Right atrium auricular region (tissue), 2 donors: ENCODE measurements at regions not wholly inside any gene's neighbourhood (a gene's known extent, or its start where the extent isn't known, plus 50 kb on each side); places are given as distances from the start of the nearest gene placed in this dataset.

ENCODE experiments used
- DNase-seq: peaks from one replicate; pipeline ENCODE4 v3.0.0-alpha.2; 2019; ENCODE audit warnings: low spot score
- H3K27ac ChIP-seq, 2 donors: fragments of 200-600 bp; sonication (generic); 1 replicate in 1 of 2; 2 replicates in 1 of 2; pipeline ENCODE4 v1.5.1; 2016 to 2019
- H3K27me3 ChIP-seq, 2 donors: fragments of 200-600 bp; sonication (generic); one replicate each; pipeline versions ENCODE4 v1.5.1 to v1.6.0; 2017 to 2019
- H3K36me3 ChIP-seq: fragments of 200-600 bp; sonication (generic); one replicate; pipeline ENCODE4 v1.5.1; 2016
- H3K4me1 ChIP-seq, 2 donors: fragments of 200-600 bp; sonication (generic); one replicate each; pipeline versions ENCODE4 v1.5.1 to v1.6.0; 2017 to 2019
- H3K4me3 ChIP-seq, 2 donors: fragments of 200-600 bp; sonication (generic); 1 replicate in 1 of 2; 2 replicates in 1 of 2; pipeline ENCODE4 v1.5.1; 2017 to 2019; ENCODE audit warnings: mild to moderate bottlenecking in 1 of 2, moderate library complexity in 1 of 2
- H3K9me3 ChIP-seq, 2 donors: fragments of 200-600 bp; sonication (generic); one replicate each; pipeline ENCODE4 v1.5.1; 2019
- CTCF ChIP-seq, 2 donors: fragments of 200-600 bp; sonication (generic); IDR thresholded peaks; one replicate each; pipeline ENCODE4 v1.5.1; 2019; ENCODE audit warnings: antibody characterized with exemption in 2 of 2

GRCh38 chr9:31837211-31837610, 547.2 kb upstream of the ACO1 start:
- no peak overlapping the region for H3K27ac ChIP-seq
- no peak overlapping the region for H3K4me3 ChIP-seq
- no peaks in the 10 kb centered on the region for H3K36me3 ChIP-seq
- H3K9me3 ChIP-seq, result no peaks in the 10 kb centered on the region
- H3K4me1 ChIP-seq, result no peaks in the 10 kb centered on the region
- no peak for DNase-seq
- no peak for TF ChIP-seq CTCF (IDR thresholded peaks at IDR 0.05)
- no peaks in the 10 kb centered on the region for H3K27me3 ChIP-seq

- Histone ChIP-seq H3K4me1 (no peaks in the 10 kb centered on the region), H3K36me3 (no peaks in the 10 kb centered on the region), H3K27ac (no peak overlapping the region), H3K4me3 (no peak overlapping the region), H3K9me3 (no peaks in the 10 kb centered on the region), H3K27me3 (no peaks in the 10 kb centered on the region)
- no peak for DNase-seq
- TF ChIP-seq CTCF (IDR thresholded peaks at IDR 0.05), result no peak
Measured at GRCh38 chr9:31839273-31839672, 545.2 kb upstream of the ACO1 start.

- no peaks in the 10 kb centered on the region for H3K9me3 ChIP-seq
- no peak for TF ChIP-seq CTCF (IDR thresholded peaks at IDR 0.05)
- H3K4me3 ChIP-seq, result no peak overlapping the region
- no peak overlapping the region for H3K27ac ChIP-seq
- H3K36me3 ChIP-seq, result no peaks in the 10 kb centered on the region
- no peaks in the 10 kb centered on the region for H3K27me3 ChIP-seq
- H3K4me1 ChIP-seq, result no peaks in the 10 kb centered on the region
- no peak for DNase-seq
Measured at GRCh38 chr9:31840702-31841101, 543.7 kb upstream of the ACO1 start.

- no peaks in the 10 kb centered on the region for H3K36me3 ChIP-seq
- no peak for TF ChIP-seq CTCF (IDR thresholded peaks at IDR 0.05)
- H3K4me3 ChIP-seq, result no peak overlapping the region
- H3K27me3 ChIP-seq, result no peaks in the 10 kb centered on the region
- H3K9me3 ChIP-seq, result no peaks in the 10 kb centered on the region
- H3K27ac ChIP-seq, result no peak overlapping the region
- no peaks in the 10 kb centered on the region for H3K4me1 ChIP-seq
- no peak for DNase-seq
Measured at GRCh38 chr9:31847963-31848362, 536.5 kb upstream of the ACO1 start.

- Histone ChIP-seq H3K36me3 (no peaks in the 10 kb centered on the region), H3K9me3 (no peaks in the 10 kb centered on the region), H3K4me1 (no peaks in the 10 kb centered on the region), H3K27me3 (no peaks in the 10 kb centered on the region), H3K27ac (no peak overlapping the region), H3K4me3 (no peak overlapping the region)
- no peak for TF ChIP-seq CTCF (IDR thresholded peaks at IDR 0.05)
- DNase-seq, result no peak
Measured at GRCh38 chr9:31848505-31849285, 535.7 kb upstream of the ACO1 start.

GRCh38 chr9:31854187-31854586, 530.3 kb upstream of the ACO1 start:
- Histone ChIP-seq H3K4me1 (no peaks in the 10 kb centered on the region), H3K27ac (no peak overlapping the region), H3K27me3 (no peaks in the 10 kb centered on the region), H3K9me3 (peaks cover 0 to 7% of the 10 kb centered on the region in 2 donors), H3K36me3 (no peaks in the 10 kb centered on the region), H3K4me3 (no peak overlapping the region)
- no peak for TF ChIP-seq CTCF (IDR thresholded peaks at IDR 0.05)
- no peak for DNase-seq
